HEK293 (cell line): ENCODE measurements at regions not wholly inside any gene's neighbourhood (a gene's known extent, or its start where the extent isn't known, plus 50 kb on each side); places are given as distances from the start of the nearest gene placed in this dataset.

ENCODE experiments used
- CTCF ChIA-PET: fragments of 350-600 bp; formaldehyde crosslinking; extraction: SDS; loops from one replicate; lab custom pipeline; 2021; ENCODE audit warnings: antibody characterized with exemption; lab: Yijun Ruan, JAX
- POLR2A ChIA-PET: fragments of 300-600 bp; formaldehyde crosslinking; extraction: SDS; loops from one replicate; lab custom pipeline; 2020; ENCODE audit warnings: antibody characterized with exemption, inconsistent platforms; lab: Yijun Ruan, JAX
- H3K27ac ChIP-seq: fragments of 200-500 bp; sonication (Bioruptor generic); 2 replicates; pipeline ENCODE4 v1.5.1; 2014; ENCODE audit warnings: low read depth, low read length, control low read depth, inconsistent platforms; ENCODE audit errors: extremely low read depth
- H3K36me3 ChIP-seq, 2 experiments: fragments of 200-500 bp in 1 of 2; sonication (Bioruptor generic) in 1 of 2; 1 replicate in 1 of 2; 2 replicates in 1 of 2; pipeline ENCODE4 v1.5.1; 2014 to 2017; ENCODE audit warnings: inconsistent platforms in 2 of 2, low read length in 2 of 2; ENCODE audit not compliant: control insufficient read depth in 2 of 2, insufficient read depth in 1 of 2
- H3K4me1 ChIP-seq: fragments of 200-500 bp; sonication (Bioruptor generic); 2 replicates; pipeline ENCODE4 v1.5.1; 2014; ENCODE audit warnings: mild to moderate bottlenecking, low read length, inconsistent platforms; ENCODE audit not compliant: control insufficient read depth, insufficient read depth
- H3K4me3 ChIP-seq: 2 replicates; pipeline ENCODE4 v1.5.1; 2011; ENCODE audit warnings: low read depth, mild to moderate bottlenecking, control low read depth, low read length, moderate library complexity
- H3K9me3 ChIP-seq: fragments of 200-500 bp; sonication (Bioruptor generic); 2 replicates; pipeline ENCODE4 v1.5.1; 2014; ENCODE audit warnings: low read depth, low read length, inconsistent platforms; ENCODE audit not compliant: control insufficient read depth, insufficient read depth
- GFI1B ChIP-seq: fragments of 450-650 bp; formaldehyde crosslinking; IDR thresholded peaks from 2 replicates; pipeline ENCODE4 v1.5.1; 2016; ENCODE audit warnings: missing biosample characterization, missing genetic modification characterization
- HIC1 ChIP-seq: fragments of 450-650 bp; formaldehyde crosslinking; IDR thresholded peaks from 2 replicates; pipeline ENCODE4 v1.5.1; 2016; ENCODE audit warnings: missing biosample characterization, missing genetic modification characterization
- PRDM1 ChIP-seq: fragments of 450-650 bp; formaldehyde crosslinking; IDR thresholded peaks from 2 replicates; pipeline ENCODE4; 2016; ENCODE audit warnings: missing biosample characterization, missing genetic modification characterization
- PRDM2 ChIP-seq: fragments of 450-650 bp; formaldehyde crosslinking; IDR thresholded peaks from 2 replicates; pipeline ENCODE4 v1.5.1; 2016; ENCODE audit warnings: missing biosample characterization, missing genetic modification characterization, borderline replicate concordance
- SCRT1 ChIP-seq: fragments of 450-650 bp; formaldehyde crosslinking; IDR thresholded peaks from 2 replicates; pipeline ENCODE4 v1.5.1; 2016; ENCODE audit warnings: missing biosample characterization, missing genetic modification characterization, borderline replicate concordance
- SETDB1 ChIP-seq: IDR thresholded peaks from one replicate; pipeline ENCODE4 v1.6.1; 2017; ENCODE audit warnings: mild to moderate bottlenecking, low read length, moderate library complexity, mixed read lengths; ENCODE audit not compliant: insufficient read length
- TCF7L2 ChIP-seq: IDR thresholded peaks from 2 replicates; pipeline ENCODE4 v1.6.1; 2011; ENCODE audit warnings: low read depth, mild to moderate bottlenecking, inconsistent platforms, low read length, moderate library complexity, borderline replicate concordance
- TRIM28 ChIP-seq: IDR thresholded peaks from 2 replicates; pipeline ENCODE4 v1.6.1; 2011; ENCODE audit warnings: low read length, control low read depth, borderline replicate concordance
- ZBTB1 ChIP-seq: fragments of 450-650 bp; formaldehyde crosslinking; IDR thresholded peaks from 2 replicates; pipeline ENCODE4 v1.5.1; 2016; ENCODE audit warnings: missing biosample characterization, missing genetic modification characterization
- ZFP41 ChIP-seq: fragments of 450-650 bp; formaldehyde crosslinking; IDR thresholded peaks from 2 replicates; pipeline ENCODE4 v1.5.1; 2016; ENCODE audit warnings: missing biosample characterization, missing genetic modification characterization, borderline replicate concordance
- ZNF121 ChIP-seq: fragments of 450-650 bp; formaldehyde crosslinking; IDR thresholded peaks from 2 replicates; pipeline ENCODE4 v1.5.1; 2016; ENCODE audit warnings: missing biosample characterization, missing genetic modification characterization
- ZNF132 ChIP-seq: fragments of 450-650 bp; formaldehyde crosslinking; IDR thresholded peaks from 2 replicates; pipeline ENCODE4 v1.5.1; 2017; ENCODE audit warnings: missing biosample characterization, missing genetic modification characterization, borderline replicate concordance
- ZNF202 ChIP-seq: fragments of 450-650 bp; formaldehyde crosslinking; IDR thresholded peaks from 2 replicates; pipeline ENCODE4 v1.5.1; 2016; ENCODE audit warnings: missing biosample characterization, missing genetic modification characterization, borderline replicate concordance
- ZNF248 ChIP-seq: fragments of 450-650 bp; formaldehyde crosslinking; IDR thresholded peaks from 2 replicates; pipeline ENCODE4 v1.5.1; 2017; ENCODE audit warnings: missing biosample characterization, missing genetic modification characterization
- ZNF558 ChIP-seq: fragments of 450-650 bp; formaldehyde crosslinking; IDR thresholded peaks from 2 replicates; pipeline ENCODE4 v1.5.1; 2016; ENCODE audit warnings: missing biosample characterization, missing genetic modification characterization
- ZNF704 ChIP-seq: fragments of 450-650 bp; formaldehyde crosslinking; IDR thresholded peaks from 2 replicates; pipeline ENCODE4 v1.5.1; 2016; ENCODE audit warnings: missing biosample characterization, missing genetic modification characterization
- ZSCAN5A ChIP-seq: fragments of 450-650 bp; formaldehyde crosslinking; IDR thresholded peaks from 2 replicates; pipeline ENCODE4 v1.5.1; 2016; ENCODE audit warnings: missing biosample characterization, missing genetic modification characterization
- TF ChIP-seq, protein P1 (sequence below): fragments of 450-650 bp; formaldehyde crosslinking; IDR thresholded peaks from 2 replicates; pipeline ENCODE4 v1.5.1; 2016; ENCODE audit warnings: missing biosample characterization, missing genetic modification characterization, low read depth
- TF ChIP-seq, protein P2 (sequence below): fragments of 450-650 bp; formaldehyde crosslinking; IDR thresholded peaks from 2 replicates; pipeline ENCODE4 v1.5.1; 2016; ENCODE audit warnings: missing biosample characterization, missing genetic modification characterization

- CTCF ChIA-PET, result no interaction called here
- Histone ChIP-seq H3K27ac (no peak overlapping the region), H3K9me3 (no peaks in the 10 kb centered on the region)
These were observed 687.1 kb upstream of the NEGR1 start for GRCh38 chr1:72969461-72969860.

More at GRCh38 chr1:72969461-72969860, 687.1 kb upstream of the NEGR1 start:
- no peaks in the 10 kb centered on the region for H3K36me3 ChIP-seq
- no peaks in the 10 kb centered on the region for H3K4me1 ChIP-seq
- no peak overlapping the region for H3K4me3 ChIP-seq
- TF ChIP-seq, protein P1, sequence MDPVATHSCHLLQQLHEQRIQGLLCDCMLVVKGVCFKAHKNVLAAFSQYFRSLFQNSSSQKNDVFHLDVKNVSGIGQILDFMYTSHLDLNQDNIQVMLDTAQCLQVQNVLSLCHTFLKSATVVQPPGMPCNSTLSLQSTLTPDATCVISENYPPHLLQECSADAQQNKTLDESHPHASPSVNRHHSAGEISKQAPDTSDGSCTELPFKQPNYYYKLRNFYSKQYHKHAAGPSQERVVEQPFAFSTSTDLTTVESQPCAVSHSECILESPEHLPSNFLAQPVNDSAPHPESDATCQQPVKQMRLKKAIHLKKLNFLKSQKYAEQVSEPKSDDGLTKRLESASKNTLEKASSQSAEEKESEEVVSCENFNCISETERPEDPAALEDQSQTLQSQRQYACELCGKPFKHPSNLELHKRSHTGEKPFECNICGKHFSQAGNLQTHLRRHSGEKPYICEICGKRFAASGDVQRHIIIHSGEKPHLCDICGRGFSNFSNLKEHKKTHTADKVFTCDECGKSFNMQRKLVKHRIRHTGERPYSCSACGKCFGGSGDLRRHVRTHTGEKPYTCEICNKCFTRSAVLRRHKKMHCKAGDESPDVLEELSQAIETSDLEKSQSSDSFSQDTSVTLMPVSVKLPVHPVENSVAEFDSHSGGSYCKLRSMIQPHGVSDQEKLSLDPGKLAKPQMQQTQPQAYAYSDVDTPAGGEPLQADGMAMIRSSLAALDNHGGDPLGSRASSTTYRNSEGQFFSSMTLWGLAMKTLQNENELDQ (tag by site-specific recombination), result no peak
- no peak for TF ChIP-seq SCRT1 (tag by site-specific recombination)
- TF ChIP-seq ZBTB1 (tag by site-specific recombination), result no peak
- no peak for TF ChIP-seq PRDM2
- TF ChIP-seq SETDB1, result no peak
- no peak for TF ChIP-seq TCF7L2
- TF ChIP-seq, protein P2, sequence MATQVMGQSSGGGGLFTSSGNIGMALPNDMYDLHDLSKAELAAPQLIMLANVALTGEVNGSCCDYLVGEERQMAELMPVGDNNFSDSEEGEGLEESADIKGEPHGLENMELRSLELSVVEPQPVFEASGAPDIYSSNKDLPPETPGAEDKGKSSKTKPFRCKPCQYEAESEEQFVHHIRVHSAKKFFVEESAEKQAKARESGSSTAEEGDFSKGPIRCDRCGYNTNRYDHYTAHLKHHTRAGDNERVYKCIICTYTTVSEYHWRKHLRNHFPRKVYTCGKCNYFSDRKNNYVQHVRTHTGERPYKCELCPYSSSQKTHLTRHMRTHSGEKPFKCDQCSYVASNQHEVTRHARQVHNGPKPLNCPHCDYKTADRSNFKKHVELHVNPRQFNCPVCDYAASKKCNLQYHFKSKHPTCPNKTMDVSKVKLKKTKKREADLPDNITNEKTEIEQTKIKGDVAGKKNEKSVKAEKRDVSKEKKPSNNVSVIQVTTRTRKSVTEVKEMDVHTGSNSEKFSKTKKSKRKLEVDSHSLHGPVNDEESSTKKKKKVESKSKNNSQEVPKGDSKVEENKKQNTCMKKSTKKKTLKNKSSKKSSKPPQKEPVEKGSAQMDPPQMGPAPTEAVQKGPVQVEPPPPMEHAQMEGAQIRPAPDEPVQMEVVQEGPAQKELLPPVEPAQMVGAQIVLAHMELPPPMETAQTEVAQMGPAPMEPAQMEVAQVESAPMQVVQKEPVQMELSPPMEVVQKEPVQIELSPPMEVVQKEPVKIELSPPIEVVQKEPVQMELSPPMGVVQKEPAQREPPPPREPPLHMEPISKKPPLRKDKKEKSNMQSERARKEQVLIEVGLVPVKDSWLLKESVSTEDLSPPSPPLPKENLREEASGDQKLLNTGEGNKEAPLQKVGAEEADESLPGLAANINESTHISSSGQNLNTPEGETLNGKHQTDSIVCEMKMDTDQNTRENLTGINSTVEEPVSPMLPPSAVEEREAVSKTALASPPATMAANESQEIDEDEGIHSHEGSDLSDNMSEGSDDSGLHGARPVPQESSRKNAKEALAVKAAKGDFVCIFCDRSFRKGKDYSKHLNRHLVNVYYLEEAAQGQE (tag by site-specific recombination), result no peak
- no peak for TF ChIP-seq ZNF704 (tag by site-specific recombination)
- no peak for TF ChIP-seq TRIM28
- no peak for TF ChIP-seq HIC1 (tag by site-specific recombination)
- no peak for TF ChIP-seq ZNF202 (tag by site-specific recombination)
- TF ChIP-seq GFI1B (tag by site-specific recombination), result no peak
- no peak for TF ChIP-seq ZNF248 (tag by site-specific recombination)
- TF ChIP-seq PRDM1 (tag by site-specific recombination), result no peak
- no peak for TF ChIP-seq ZSCAN5A
- no peak for TF ChIP-seq ZNF132 (tag by site-specific recombination)
- TF ChIP-seq ZNF121 (tag by site-specific recombination), result no peak
- TF ChIP-seq ZFP41, result no peak
- TF ChIP-seq ZNF558 (tag by site-specific recombination), result no peak
- TF ChIP-seq, all 188 proteins: peak for 0
- POLR2A ChIA-PET, result no interaction called here
